Stomach (tissue), 8 donors: ENCODE measurements at regions not wholly inside any gene's neighbourhood (a gene's known extent, or its start where the extent isn't known, plus 50 kb on each side); places are given as distances from the start of the nearest gene placed in this dataset.

Experiments used
- DNase-seq, 2 donors: peaks; one replicate each; pipeline versions ENCODE4 v3.0.0 to v3.0.0-alpha.2; 2013 to 2019
- H3K27ac ChIP-seq, 5 donors: fragments of 200-600 bp in 4 of 5; sonication (generic) in 4 of 5; one replicate each; pipeline ENCODE4 v1.5.1; 2013 to 2019; ENCODE audit warnings: mild to moderate bottlenecking in 1 of 5, moderate library complexity in 1 of 5
- H3K27me3 ChIP-seq, 3 donors: fragments of 200-600 bp; sonication (generic); one replicate each; pipeline ENCODE4 v1.5.1; 2017 to 2019; ENCODE audit warnings: mixed run types in 1 of 3
- H3K36me3 ChIP-seq, 4 donors: fragments of 200-600 bp; sonication (generic); 1 replicate in 3 of 4; 2 replicates in 1 of 4; pipeline ENCODE4 v1.5.1; 2016 to 2019
- H3K4me1 ChIP-seq, 4 donors: fragments of 200-600 bp; sonication (generic); one replicate each; pipeline ENCODE4 v1.5.1; 2016 to 2019
- H3K4me3 ChIP-seq, 4 donors: fragments of 200-600 bp; sonication (generic) in 3 of 4; one replicate each; pipeline ENCODE4 v1.5.1; 2016 to 2019; ENCODE audit warnings: mild to moderate bottlenecking in 1 of 4
- H3K9me3 ChIP-seq, 4 donors: fragments of 200-600 bp; sonication (generic); one replicate each; pipeline ENCODE4 v1.5.1; 2016 to 2019
- CTCF ChIP-seq, 7 experiments: fragments of 450-650 bp in 4 of 7; fragments of 200-600 bp in 3 of 7; sonication (generic) in 3 of 7; IDR thresholded peaks; one replicate each; pipeline ENCODE4 v1.5.1; 2016 to 2019; ENCODE audit warnings: antibody characterized with exemption in 7 of 7, control low read depth in 2 of 7, mild to moderate bottlenecking in 1 of 7
- EP300 ChIP-seq: sonication (generic); formaldehyde crosslinking; IDR thresholded peaks from one replicate; pipeline ENCODE4 v1.6.1; 2017; ENCODE audit warnings: antibody characterized with exemption
- POLR2A ChIP-seq, 4 donors: fragments of 450-650 bp; IDR thresholded peaks; one replicate each; pipeline ENCODE4 v1.6.1; 2016; ENCODE audit warnings: antibody characterized with exemption in 4 of 4, control low read depth in 2 of 4, mild to moderate bottlenecking in 1 of 4, moderate library complexity in 1 of 4
- POLR2AphosphoS5 ChIP-seq, 3 donors: sonication (generic); formaldehyde crosslinking; IDR thresholded peaks; one replicate each; pipeline ENCODE4 v1.6.1; 2016; ENCODE audit warnings: antibody characterized with exemption in 3 of 3
- WGBS, 5 donors: extraction: QIAGEN DNeasy Blood & Tissue Kit in 3 of 5; methylation state at CpG; one replicate each; pipeline versions ENCODE4 v1.1.5 to v1.1.7; 2013 to 2018; 5-methylcytosine and 5-hydroxymethylcytosine counted together
- intact Hi-C: fragments of 100-400 bp; cut with DNase I; formaldehyde crosslinking; loops from one replicate; pipeline ENCODE4 v1.15.1; 2023; ENCODE audit warnings: low total_unique reads
- donor health status: healthy with polysubstance abuse.
- donor health status: Bipolar disorder and iron deficiency.
- donor health status: healthy.

GRCh38 chr10:52455098-52455497, 141.0 kb downstream of the DKK1 start:
- DNase-seq: no peak
- intact Hi-C loops: no loop called here
- H3K36me3 ChIP-seq: no peaks in the 10 kb centered on the region
- no peaks in the 10 kb centered on the region for H3K27me3 ChIP-seq
- H3K9me3 ChIP-seq: no peaks in the 10 kb centered on the region
- H3K27ac ChIP-seq: no peak overlapping the region
- no peak overlapping the region for H3K4me3 ChIP-seq
- WGBS, 5 donors: 65 to 71% (median 67%) methylated on average over 3 of the region's 3 CpGs
- H3K4me1 ChIP-seq: no peaks in the 10 kb centered on the region
- TF ChIP-seq POLR2AphosphoS5 (IDR thresholded peaks at IDR 0.05): no peak
- TF ChIP-seq POLR2A (IDR thresholded peaks at IDR 0.05): no peak
- no peak for TF ChIP-seq EP300
- TF ChIP-seq CTCF (IDR thresholded peaks at IDR 0.05): no peak

GRCh38 chr10:52459097-52459496, 145.0 kb downstream of the DKK1 start:
- DNase-seq: no peak
- Histone ChIP-seq H3K4me3 (no peak overlapping the region), H3K27ac (no peak overlapping the region), H3K27me3 (no peaks in the 10 kb centered on the region), H3K9me3 (no peaks in the 10 kb centered on the region), H3K36me3 (no peaks in the 10 kb centered on the region), H3K4me1 (no peaks in the 10 kb centered on the region)
- TF ChIP-seq EP300 (no peak), POLR2AphosphoS5 (IDR thresholded peaks at IDR 0.05) (no peak), CTCF (IDR thresholded peaks at IDR 0.05) (no peak)
- intact Hi-C loops: no loop called here

GRCh38 chr10:52463826-52464225, 149.7 kb downstream of the DKK1 start:
- H3K27ac ChIP-seq: no peak overlapping the region
- no peak for DNase-seq
- no peak for TF ChIP-seq POLR2A (IDR thresholded peaks at IDR 0.05)
- no peak for TF ChIP-seq POLR2AphosphoS5 (IDR thresholded peaks at IDR 0.05)
- TF ChIP-seq EP300: no peak
- TF ChIP-seq CTCF (IDR thresholded peaks at IDR 0.05): no peak
- H3K36me3 ChIP-seq: no peaks in the 10 kb centered on the region
- H3K4me1 ChIP-seq: no peaks in the 10 kb centered on the region
- no peak overlapping the region for H3K4me3 ChIP-seq
- no peaks in the 10 kb centered on the region for H3K9me3 ChIP-seq
- intact Hi-C loops: no loop called here
- WGBS, 5 donors: 40 to 59% (median 48%) methylated on average over 1 of the region's 1 CpG
- no peaks in the 10 kb centered on the region for H3K27me3 ChIP-seq

GRCh38 chr10:52464368-52465124, 150.5 kb downstream of the DKK1 start:
- no peak for DNase-seq
- Histone ChIP-seq H3K36me3 (no peaks in the 10 kb centered on the region), H3K4me3 (no peak overlapping the region), H3K9me3 (no peaks in the 10 kb centered on the region), H3K27ac (no peak overlapping the region), H3K27me3 (no peaks in the 10 kb centered on the region), H3K4me1 (no peaks in the 10 kb centered on the region)
- no peak for TF ChIP-seq EP300
- no peak for TF ChIP-seq POLR2A (IDR thresholded peaks at IDR 0.05)
- no peak for TF ChIP-seq CTCF (IDR thresholded peaks at IDR 0.05)
- no peak for TF ChIP-seq POLR2AphosphoS5 (IDR thresholded peaks at IDR 0.05)
- intact Hi-C loops: no loop called here
- WGBS, 5 donors: 91 to 95% (median 92%) methylated on average over 9 of the region's 9 CpGs
